GM19328 (cell line): ENCODE measurements at regions not wholly inside any gene's neighbourhood (a gene's known extent, or its start where the extent isn't known, plus 50 kb on each side); places are given as distances from the start of the nearest gene placed in this dataset.
"Not testable (repeated sequence)": the region's sequence is repeated elsewhere in the genome, so short reads cannot be mapped to it uniquely, and the experiment has no call there.

Experiments used
- ATAC-seq: cut with Tn5 transposase; IDR thresholded peaks from one replicate; pipeline ENCODE4 v1.9.1; 2021; ENCODE audit warnings: mild to moderate bottlenecking, moderate library complexity; ENCODE audit not compliant: unreplicated experiment

DNA sequence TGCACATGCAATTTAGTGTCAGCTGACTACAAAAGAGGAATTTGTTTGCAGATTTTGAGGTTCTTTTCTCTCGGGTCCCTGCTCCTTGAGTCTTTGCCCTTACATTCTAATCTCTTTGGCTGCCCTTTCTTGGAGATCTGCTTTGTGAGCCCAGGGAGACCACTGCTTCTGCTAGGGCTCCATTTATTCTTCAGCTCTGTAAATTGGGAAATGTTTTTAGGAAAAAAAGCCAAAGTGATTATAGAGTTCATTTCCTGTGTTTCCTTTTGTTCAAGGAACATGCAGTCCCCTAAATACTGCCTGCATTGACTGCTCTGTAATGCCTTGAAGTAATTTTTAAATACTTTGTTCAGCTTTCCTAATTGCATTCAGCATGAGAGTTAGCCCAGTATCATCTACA, 197.4 kb downstream of the CSNK1G3 start:
- no peak for ATAC-seq

- ATAC-seq: no peak
Observed at GRCh38 chr5:123708074-123708806, 196.3 kb downstream of the CSNK1G3 start.

DNA sequence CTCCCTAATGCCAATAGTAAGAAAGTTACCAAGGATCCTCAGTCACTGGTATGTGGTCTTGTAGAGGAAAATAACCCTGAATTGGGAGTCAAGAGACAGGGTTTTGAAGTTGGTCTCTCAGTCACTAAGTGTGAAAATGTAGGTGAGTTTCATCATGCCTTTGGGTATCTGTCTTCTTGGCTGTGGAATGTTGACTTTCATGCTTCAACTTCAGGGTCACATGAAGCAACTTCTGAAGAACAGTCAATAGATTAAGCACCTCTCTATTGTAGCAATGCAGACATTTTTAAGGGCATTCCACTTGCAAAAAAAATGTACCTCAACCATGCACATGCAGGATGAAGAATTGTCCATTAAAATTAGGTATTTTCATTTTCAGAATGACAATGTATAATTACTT, 194.6 kb downstream of the CSNK1G3 start:
- no peak for ATAC-seq

- ATAC-seq: no peak
Observed at GRCh38 chr5:123705741-123706140, 193.8 kb downstream of the CSNK1G3 start.

- no peak for ATAC-seq
Observed at GRCh38 chr5:123701511-123702200, 189.7 kb downstream of the CSNK1G3 start.

DNA sequence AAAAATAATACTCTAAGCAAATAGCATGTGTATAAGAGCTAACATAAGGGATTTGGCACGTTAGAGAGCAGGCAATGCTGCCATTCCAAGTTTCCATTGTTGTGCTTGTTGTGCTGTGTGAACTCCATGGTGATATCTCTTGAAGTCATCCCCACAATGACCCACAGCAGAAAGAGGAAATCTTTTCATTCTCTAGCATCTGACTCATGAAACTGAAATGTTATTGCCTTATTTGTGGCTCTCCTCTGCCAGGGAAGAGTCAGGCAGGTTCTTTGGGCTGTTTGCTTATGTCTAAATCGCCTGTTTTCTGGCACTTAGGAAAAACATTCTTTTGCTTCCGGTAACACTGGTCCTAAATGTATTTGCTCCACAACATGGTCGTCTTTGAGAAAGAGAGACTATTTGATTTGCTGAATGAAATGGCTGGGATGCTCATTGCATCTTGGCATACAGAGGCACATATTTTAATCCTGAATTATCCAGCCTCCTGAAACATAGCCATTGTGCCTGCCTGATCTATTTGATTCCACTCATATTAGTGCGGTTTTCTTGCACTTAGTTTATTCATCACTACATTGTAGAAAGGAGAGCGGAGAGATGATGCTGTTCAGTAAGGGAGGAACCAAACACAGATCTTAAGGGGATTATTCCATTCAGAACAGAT, 188.8 kb downstream of the CSNK1G3 start:
- no peak for ATAC-seq

GRCh38 chr5:123699571-123699970, 187.6 kb downstream of the CSNK1G3 start:
- ATAC-seq: no peak

GRCh38 chr5:123698937-123699336, 187.0 kb downstream of the CSNK1G3 start:
- ATAC-seq: not testable (repeated sequence)

DNA sequence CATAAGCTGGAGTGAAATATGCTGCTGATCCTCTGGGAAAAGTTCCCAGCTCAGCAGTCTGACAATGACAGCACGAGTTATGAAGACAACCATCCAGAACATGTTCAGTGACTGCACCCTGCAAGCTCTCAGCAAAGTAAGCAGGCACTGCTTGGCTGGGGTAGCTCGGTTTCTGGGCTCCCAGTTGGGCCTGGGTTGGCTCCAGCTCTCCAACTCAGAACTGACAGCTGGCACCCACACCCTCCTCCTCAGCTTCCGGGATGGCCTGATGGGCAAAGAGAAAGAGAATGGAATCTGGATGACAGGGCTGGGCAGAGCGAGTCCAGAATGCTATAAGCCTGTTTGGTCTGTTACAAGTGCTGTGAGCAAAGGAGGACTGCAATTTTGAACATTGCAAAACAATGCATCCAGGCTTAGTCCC, 185.0 kb downstream of the CSNK1G3 start:
- ATAC-seq: no peak

DNA sequence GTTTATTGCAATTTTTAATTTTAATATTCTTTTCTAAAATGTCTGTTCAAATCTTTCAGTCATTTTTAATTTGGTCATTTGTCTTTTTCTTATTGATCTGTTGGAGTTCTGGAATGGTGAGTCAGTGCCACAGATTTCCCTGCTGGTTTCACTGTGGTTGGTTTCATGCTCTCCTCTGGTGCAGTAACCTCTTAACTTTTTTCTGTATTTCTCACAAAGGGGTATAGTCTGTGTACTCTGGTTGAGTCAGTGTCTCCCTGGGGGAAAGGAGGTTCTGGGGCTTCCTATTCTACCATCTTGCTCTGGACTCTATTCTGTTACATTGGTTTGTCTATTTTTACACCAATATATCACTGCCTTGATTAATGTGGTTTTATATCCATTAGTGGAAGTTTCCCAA, 178.8 kb downstream of the CSNK1G3 start:
- ATAC-seq: no peak

DNA sequence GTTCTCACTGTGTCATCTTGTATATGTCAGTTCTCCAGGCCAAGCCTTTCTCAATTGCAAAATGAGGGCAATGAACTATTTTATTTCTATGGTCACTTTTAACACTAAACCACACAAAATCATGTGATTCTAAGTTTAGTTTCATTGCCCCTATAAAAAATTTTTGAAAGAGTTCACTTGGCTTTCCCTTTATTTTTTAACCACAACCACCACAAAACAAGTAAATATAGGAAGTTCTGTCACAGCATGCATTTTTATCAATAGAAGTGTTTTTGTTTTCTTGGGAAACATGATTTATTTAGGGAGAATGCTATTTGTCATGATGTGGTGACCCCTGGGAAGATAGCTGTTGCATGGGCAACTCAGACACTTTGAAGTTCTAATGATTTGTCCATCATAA, 169.1 kb downstream of the CSNK1G3 start:
- no peak for ATAC-seq

GRCh38 chr5:123673107-123673506, 161.1 kb downstream of the CSNK1G3 start:
- no peak for ATAC-seq

- no peak for ATAC-seq
Observed at GRCh38 chr5:123671711-123672456, 159.9 kb downstream of the CSNK1G3 start.

DNA sequence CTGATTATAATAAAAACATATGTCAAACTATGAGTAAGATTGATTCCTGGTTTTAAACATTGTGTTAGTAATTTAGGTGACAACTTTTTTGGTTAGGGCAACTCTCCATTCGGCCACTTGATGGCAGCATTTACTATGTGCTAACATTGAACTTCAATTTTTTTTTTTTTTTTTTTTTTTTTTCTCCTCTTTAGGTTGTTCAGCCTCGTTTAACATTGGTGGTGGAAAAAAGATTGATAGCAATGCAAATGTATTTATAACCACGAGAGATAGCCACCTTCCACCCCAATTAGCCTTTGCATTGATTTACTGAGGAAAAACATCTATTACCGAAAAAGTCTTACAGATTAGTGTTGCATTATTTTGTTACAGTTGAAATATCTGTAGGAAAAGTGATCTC, 159.1 kb downstream of the CSNK1G3 start:
- ATAC-seq: no peak
